GF-D8 (cell line): ENCODE measurements at regions not wholly inside any gene's neighbourhood (a gene's known extent, or its start where the extent isn't known, plus 50 kb on each side); places are given as distances from the start of the nearest gene placed in this dataset.
"Not testable (repeated sequence)": the region's sequence is repeated elsewhere in the genome, so short reads cannot be mapped to it uniquely, and the experiment has no call there.

ENCODE experiments used
- DNase-seq: peaks from one replicate; lab custom pipeline; 2025; lab: John Stamatoyannopoulos, UW

- no peak for DNase-seq
These were observed 219.1 kb downstream of the SEC23IP start for GRCh38 chr10:120111628-120112027.

GRCh38 chr10:120112809-120113208, 220.3 kb downstream of the SEC23IP start:
- no peak for DNase-seq

GRCh38 chr10:120115959-120116358, 223.4 kb downstream of the SEC23IP start:
- no peak for DNase-seq

DNA sequence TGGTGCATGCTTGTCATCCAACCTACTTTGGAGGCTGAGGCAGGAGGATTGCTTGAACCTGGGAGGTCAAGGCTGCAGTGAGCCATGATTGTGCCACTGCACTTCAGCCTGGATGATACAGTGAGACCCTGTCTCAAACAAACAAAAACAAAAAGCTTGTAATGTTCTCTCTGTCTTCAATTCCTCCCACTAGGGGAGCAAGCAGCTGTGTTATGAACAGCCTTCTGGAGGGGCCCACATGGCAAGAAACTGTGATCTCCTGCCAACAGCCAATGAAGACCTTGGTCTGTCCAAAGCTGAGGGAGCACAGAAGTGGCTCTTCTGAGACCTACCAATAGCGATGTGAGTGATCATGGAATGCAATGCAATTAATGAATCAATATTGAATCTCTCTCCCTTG, 229.2 kb downstream of the SEC23IP start:
- DNase-seq = no peak

DNA sequence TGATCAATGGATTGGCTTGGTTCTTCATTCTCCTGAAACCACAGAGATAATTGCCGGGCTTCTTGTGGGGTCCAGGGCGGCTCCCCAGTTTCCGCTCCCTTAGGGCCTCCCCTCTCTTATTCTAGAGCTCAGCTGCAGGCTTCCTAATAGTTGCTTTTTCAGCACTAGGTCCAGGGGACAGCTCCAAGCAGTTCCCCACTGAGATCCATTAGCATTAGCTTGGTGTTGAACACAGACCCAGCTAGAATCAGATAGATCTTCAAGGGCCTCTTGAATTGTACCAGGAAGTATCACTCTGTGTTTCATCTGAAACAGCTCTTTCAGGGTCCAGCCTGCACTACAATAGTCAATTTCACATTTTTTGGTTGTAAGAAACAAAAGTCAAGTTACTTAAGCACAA, 238.7 kb downstream of the SEC23IP start:
- DNase-seq = no peak

- DNase-seq = no peak
These were observed 240.3 kb downstream of the SEC23IP start for GRCh38 chr10:120132811-120133210.

- no peak for DNase-seq
These were observed 246.2 kb downstream of the SEC23IP start for GRCh38 chr10:120138689-120139088.

DNA sequence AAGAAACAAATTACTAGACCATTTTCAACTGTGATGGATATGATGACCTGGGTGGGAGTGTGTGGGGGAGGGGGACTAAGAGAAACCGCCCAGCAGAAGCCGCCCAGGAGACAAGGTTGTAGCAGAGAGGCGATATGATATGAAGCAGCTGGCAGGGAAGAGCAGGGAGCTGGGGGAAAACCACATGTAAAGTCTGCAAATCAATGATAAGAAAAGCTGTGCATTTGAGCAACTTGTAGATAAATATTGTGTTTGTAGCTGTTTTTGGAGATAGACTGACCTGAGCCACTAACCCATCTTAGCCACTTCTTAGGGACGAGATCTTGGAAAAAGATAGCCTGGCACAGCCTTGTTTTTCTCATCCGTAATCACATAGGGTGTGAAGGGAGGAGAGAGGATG, 252.6 kb downstream of the SEC23IP start:
- no peak for DNase-seq

DNA sequence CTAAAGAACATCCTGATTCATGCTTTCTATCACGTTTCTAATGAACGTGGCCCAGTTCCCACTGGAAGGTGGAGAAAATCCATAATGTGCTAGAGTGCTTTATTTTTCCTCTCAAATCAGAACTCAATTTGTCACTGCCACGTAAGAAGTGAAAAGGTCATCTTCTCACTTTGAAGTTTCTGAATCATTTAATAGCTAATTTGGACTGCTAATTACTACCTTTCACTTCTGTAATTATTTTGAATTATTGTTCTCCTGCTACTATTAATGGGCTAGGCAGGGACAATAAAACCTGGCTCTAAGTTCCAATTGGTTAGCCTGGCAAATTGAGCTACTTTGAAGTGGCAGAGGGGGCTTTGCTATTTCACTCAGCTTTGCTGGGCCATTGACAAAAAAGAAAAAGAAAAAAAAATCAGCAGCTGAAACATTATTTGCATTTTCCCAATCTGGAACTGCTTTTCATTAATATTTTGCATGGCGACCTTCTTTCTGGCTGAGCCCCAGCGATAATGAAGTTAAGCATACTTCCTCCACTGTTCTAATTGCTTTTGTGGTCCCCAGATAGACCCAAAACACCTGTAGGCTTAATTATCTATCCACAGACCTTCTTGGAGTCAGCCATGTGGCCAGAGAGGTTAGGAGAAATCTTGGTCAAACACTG, 264.2 kb downstream of the SEC23IP start:
- DNase-seq = no peak

- no peak for DNase-seq
These were observed 268.6 kb downstream of the SEC23IP start for GRCh38 chr10:120161111-120161510.

- no peak for DNase-seq
These were observed 269.9 kb downstream of the SEC23IP start for GRCh38 chr10:120162471-120162870.

DNA sequence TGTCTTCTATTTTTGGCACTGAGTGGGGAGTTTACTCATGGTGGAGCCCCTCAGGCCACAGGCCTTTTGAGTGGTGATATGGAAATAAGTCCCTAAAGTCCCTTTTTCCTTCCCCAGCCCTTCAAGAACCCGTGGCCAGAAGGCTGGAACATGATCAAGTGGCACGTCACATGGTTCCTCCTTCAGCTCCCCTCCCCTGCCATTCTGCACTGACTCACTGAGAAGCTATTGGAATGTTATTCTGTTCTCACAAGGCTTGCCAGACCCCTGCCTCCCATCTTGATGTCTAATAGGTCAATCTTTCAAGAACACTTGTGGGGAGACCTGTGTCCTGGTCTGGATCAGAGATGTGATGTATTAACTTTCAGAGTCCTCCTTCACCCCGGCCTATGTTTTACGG, 279.8 kb downstream of the SEC23IP start:
- no peak for DNase-seq

DNA sequence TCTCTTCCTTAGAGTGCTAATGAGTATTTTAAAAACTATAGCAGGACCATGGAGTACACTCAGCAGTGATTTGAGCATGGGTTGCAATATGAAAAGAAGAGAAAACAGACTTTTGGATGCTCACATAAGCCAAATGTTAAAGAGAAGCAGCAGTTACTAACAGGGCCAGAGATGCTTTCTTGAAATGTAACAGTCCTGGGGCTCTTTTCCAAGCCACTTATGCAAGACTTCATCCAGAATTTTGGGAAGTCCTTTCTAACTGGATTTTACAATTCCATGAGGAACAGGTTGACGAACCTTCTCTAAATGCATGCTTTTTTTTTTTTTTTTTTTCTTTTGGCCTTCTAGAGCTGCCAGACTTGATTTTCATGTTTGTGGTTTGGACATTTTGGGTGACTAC, 282.0 kb downstream of the SEC23IP start:
- DNase-seq = no peak

GRCh38 chr10:120177330-120177729, 279.7 kb upstream of the PLPP4 start:
- DNase-seq = no peak

DNA sequence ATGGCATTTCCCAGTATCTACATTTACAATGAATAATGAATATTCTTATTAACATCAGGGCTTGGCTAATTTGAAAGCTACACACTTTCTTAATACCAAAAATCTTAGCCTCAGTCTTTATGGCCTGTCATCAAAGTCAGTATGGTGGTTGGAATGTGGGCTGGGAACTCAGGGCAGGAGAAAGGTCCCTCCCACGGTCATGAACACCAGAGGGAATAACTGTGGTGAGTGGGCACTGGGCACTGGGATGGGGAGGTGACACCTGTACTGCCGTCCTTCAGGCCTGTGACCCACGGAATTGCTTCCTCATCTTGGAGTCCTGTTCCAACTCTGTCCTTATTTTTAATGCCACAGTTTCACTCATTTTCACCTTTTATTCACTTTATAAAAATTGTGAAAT, 276.9 kb upstream of the PLPP4 start:
- DNase-seq = no peak

- DNase-seq = no peak
These were observed 275.9 kb upstream of the PLPP4 start for GRCh38 chr10:120181154-120181553.

- DNase-seq = no peak
These were observed 274.6 kb upstream of the PLPP4 start for GRCh38 chr10:120182431-120182830.

DNA sequence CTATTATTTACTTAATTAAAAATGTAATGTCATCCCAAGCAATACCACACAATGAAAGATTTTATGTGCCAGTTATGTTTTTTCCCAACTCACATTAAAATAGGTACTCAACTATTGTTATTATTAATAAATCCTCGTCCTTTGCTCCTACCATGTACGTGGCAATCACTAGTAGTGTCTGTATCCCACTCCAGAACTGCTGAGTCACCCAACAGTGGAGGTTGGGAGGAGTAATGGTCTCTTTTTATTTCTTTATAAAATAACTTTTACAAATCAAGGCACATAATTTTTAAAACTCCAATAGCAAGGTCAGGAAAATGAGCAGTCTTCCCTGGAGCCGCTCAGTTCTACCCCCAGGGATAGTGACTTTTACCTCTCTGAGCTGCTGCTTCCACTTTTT, 273.5 kb upstream of the PLPP4 start:
- no peak for DNase-seq

DNA sequence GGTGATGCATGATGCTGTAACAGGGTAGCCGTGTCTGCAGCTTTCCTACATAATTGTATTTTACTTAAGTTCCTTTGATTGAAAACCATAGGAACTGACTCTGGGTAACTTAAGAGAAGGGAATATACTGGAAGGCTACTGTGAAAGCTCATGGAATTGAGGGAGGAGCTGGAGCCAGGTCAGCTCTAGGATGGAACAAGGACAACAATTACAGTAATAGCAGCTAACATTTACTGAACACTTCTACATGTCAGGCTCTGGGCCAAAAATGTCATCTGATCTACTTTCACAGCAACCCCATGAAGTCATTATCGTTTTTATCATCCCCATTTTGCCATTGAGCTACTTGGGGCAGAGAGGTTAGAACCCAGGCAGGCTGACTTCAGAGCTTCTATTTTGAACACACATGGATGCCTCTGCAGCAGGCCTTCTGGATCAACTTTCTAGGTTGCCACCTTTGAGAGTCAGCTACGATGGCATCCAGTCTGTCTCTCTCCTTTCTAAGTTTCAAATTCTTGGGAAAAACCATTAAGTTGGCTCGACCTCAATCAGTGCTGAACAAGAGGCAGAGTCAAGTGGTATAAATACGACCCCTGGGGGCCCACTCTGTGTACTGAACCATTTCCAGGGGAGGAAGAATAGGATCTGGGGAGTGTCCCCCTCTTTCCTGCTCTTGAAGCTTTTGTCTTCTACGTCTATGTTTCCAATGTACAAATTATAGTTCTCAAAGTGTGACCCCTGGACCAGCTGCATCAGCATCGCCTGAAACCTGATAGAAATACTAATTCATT, 272.3 kb upstream of the PLPP4 start:
- DNase-seq = no peak

GRCh38 chr10:120186506-120186905, 270.5 kb upstream of the PLPP4 start:
- no peak for DNase-seq

GRCh38 chr10:120187168-120187567, 269.9 kb upstream of the PLPP4 start:
- not testable (repeated sequence) for DNase-seq

GRCh38 chr10:120188950-120189349, 268.1 kb upstream of the PLPP4 start:
- DNase-seq = no peak

DNA sequence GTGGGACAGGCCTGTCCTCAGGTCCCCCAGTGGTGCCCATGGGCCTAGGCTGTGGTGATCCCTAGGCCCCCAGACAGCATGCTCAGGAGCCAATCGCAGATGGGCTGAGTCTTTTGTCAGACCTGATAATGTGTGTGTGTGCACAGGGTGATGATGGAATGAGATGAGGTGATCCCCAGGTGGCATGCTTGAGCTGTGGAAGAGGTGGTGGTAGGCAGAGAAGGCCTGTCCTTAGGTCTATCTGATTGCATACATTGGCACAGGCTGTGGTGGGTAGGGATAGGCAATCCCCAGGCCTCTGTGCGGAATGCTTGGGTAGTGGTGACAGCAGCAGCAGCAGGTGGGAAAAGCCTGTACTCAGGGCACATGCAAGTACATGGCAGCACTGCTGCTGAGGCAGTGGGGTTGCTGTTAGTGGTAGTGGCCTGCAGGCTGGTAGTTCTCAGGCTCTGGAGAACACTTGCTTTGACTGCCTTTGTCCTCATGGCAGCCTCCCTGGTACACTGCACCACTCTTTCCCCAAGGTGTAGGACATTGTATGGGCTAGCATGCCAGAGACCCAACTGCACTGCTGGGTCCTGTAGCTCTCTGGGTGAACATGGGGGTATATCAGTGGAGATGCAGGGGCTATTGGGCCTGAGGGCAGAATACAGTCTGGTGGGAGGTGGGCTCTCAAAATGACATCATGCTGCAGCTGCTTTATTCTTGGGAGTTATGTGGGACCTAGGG, 260.9 kb upstream of the PLPP4 start:
- no peak for DNase-seq
